Large intestine (tissue), 3 donors: ENCODE measurements at regions not wholly inside any gene's neighbourhood (a gene's known extent, or its start where the extent isn't known, plus 50 kb on each side); places are given as distances from the start of the nearest gene placed in this dataset.

ENCODE experiments used
- DNase-seq, 2 donors: peaks; one replicate each; pipeline versions ENCODE4 v3.0.0 to v3.0.0-alpha.2; 2013
- H3K27ac ChIP-seq: one replicate; pipeline ENCODE4 v1.5.1; 2013; ENCODE audit warnings: low read length
- H3K27me3 ChIP-seq: 2 replicates; pipeline ENCODE4 v1.6.1; 2013; ENCODE audit warnings: low read length; ENCODE audit not compliant: control insufficient read depth, insufficient read depth
- H3K36me3 ChIP-seq: 2 replicates; pipeline ENCODE4 v1.6.1; 2013; ENCODE audit warnings: low read length; ENCODE audit not compliant: control insufficient read depth, insufficient read depth
- H3K4me1 ChIP-seq: one replicate; pipeline ENCODE4 v1.6.1; 2013; ENCODE audit warnings: low read length; ENCODE audit not compliant: control insufficient read depth, insufficient read depth
- H3K4me3 ChIP-seq: one replicate; pipeline ENCODE4 v1.5.1; 2013; ENCODE audit warnings: low read length
- H3K9me3 ChIP-seq: one replicate; pipeline ENCODE4 v1.6.1; 2013; ENCODE audit warnings: mild to moderate bottlenecking, low read depth, low read length, moderate library complexity; ENCODE audit not compliant: control insufficient read depth
- WGBS: methylation state at CpG from one replicate; pipeline ENCODE4 v1.1.5; 2013; ENCODE audit warnings: low lambda C conversion rate; ENCODE audit not compliant: insufficient coverage; 5-methylcytosine and 5-hydroxymethylcytosine counted together

GRCh38 chr12:88985631-88986030 lies 366.7 kb downstream of the DUSP6 start:
- no peak for DNase-seq
- Histone ChIP-seq H3K36me3 (no peaks in the 10 kb centered on the region), H3K4me3 (no peak overlapping the region), H3K27ac (no peak overlapping the region), H3K9me3 (no peaks in the 10 kb centered on the region), H3K4me1 (no peaks in the 10 kb centered on the region), H3K27me3 (no peaks in the 10 kb centered on the region)
- 54% methylated on average over 2 of the region's 3 CpGs for WGBS

DNA sequence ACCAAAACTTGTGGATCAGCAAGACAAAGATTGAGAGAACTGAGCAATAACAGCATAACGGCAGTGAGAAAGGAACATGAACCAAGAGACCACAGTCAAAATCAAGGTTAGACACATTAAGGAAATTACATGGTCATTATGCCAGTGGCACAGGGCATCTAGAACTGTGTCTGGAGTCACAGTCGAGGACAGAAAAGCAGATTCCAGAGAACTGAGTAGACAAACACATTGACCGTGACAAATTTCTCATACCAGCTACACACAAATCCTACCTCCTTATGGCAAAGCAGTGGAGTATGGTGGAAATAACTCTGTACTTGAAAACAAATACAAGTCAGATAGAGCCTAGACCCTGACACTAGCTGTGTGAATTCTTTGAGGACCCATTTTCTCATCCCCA lies 367.3 kb downstream of the DUSP6 start:
- Histone ChIP-seq H3K9me3 (no peaks in the 10 kb centered on the region), H3K27ac (no peak overlapping the region), H3K27me3 (no peaks in the 10 kb centered on the region), H3K4me1 (no peaks in the 10 kb centered on the region), H3K36me3 (no peaks in the 10 kb centered on the region), H3K4me3 (no peak overlapping the region)
- no peak for DNase-seq
- no CpG with 5 or more reads among the region's 3 CpGs for WGBS

- Histone ChIP-seq H3K27ac (no peak overlapping the region), H3K4me3 (no peak overlapping the region), H3K36me3 (no peaks in the 10 kb centered on the region), H3K4me1 (no peaks in the 10 kb centered on the region), H3K9me3 (no peaks in the 10 kb centered on the region), H3K27me3 (no peaks in the 10 kb centered on the region)
- DNase-seq, result no peak
- WGBS, result no CpG with 5 or more reads among the region's 1 CpG
Observed at GRCh38 chr12:88982694-88983093, 369.6 kb downstream of the DUSP6 start.

- no peak overlapping the region for H3K4me3 ChIP-seq
- no peaks in the 10 kb centered on the region for H3K9me3 ChIP-seq
- H3K4me1 ChIP-seq, result no peaks in the 10 kb centered on the region
- no peaks in the 10 kb centered on the region for H3K36me3 ChIP-seq
- no peak overlapping the region for H3K27ac ChIP-seq
- no peaks in the 10 kb centered on the region for H3K27me3 ChIP-seq
- DNase-seq, result no peak
- WGBS, result 75% methylated on average over 2 of the region's 2 CpGs
Observed at GRCh38 chr12:88977115-88977514, 375.2 kb downstream of the DUSP6 start.

DNA sequence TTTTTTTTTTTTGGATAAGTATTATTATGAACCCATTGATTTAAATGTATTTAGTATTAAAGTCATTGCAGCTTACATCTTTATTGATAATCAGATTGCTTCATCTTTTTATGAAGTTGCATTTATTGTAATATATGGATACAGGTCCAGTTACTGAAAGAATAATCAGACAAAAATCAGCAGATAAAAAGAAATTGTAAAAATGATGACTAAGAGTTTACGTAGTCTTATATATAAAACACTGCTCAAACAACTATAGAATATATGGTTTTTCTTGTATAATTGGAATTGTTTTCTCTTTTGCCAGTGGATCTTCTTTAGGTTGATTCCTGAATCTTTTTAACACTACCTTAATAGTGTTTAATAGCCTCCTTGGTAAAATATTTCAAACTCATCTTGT lies 378.3 kb downstream of the DUSP6 start:
- no peak for DNase-seq
- no peaks in the 10 kb centered on the region for H3K4me1 ChIP-seq
- no peaks in the 10 kb centered on the region for H3K9me3 ChIP-seq
- no peak overlapping the region for H3K27ac ChIP-seq
- WGBS, result 100% methylated on average over 1 of the region's 1 CpG
- no peaks in the 10 kb centered on the region for H3K36me3 ChIP-seq
- H3K27me3 ChIP-seq, result no peaks in the 10 kb centered on the region
- H3K4me3 ChIP-seq, result no peak overlapping the region

DNA sequence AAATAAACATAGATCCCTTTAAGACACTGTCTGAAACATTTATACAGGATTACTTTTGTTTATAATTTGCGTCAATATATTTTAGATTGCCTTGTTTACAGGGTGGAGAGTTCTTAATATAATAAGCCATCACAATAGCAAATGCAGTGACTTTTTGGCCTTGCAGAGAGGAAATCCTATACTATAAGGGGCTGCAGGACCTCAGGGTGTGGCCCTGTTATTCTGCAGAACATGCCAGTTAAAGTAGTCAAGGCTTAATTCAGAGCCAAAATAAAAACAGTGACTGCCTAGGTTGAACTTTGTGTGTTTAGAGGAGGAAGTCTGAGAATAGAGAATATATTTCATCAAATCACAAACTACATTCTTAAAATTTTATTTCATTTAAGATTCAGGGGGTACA lies 381.6 kb downstream of the DUSP6 start:
- no peak overlapping the region for H3K4me3 ChIP-seq
- H3K27ac ChIP-seq, result no peak overlapping the region
- no peaks in the 10 kb centered on the region for H3K36me3 ChIP-seq
- H3K9me3 ChIP-seq, result no peaks in the 10 kb centered on the region
- no peaks in the 10 kb centered on the region for H3K4me1 ChIP-seq
- H3K27me3 ChIP-seq, result no peaks in the 10 kb centered on the region
- no CpG with 5 or more reads among the region's 1 CpG for WGBS
- no peak for DNase-seq

DNA sequence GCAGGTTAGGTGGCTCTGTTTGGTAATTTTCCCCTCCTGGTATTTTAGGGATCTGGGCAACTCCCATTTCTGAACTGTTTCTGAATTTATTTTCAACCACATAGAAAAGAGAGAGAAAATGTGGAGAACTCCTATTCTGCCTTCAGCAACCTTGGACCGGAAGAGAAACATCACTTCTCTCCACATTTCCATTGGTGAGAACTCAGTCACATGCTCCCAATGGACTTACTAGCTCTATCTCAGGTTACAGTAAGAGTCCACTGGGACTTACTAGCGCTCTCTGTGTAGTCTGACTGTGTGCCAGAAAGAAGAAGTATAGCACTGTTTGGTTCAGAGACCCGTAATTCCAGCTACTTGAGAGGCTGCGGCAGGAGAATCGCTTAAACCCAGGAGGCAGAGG lies 383.2 kb downstream of the DUSP6 start:
- Histone ChIP-seq H3K9me3 (no peaks in the 10 kb centered on the region), H3K4me3 (no peak overlapping the region), H3K36me3 (no peaks in the 10 kb centered on the region), H3K27ac (no peak overlapping the region), H3K4me1 (no peaks in the 10 kb centered on the region), H3K27me3 (no peaks in the 10 kb centered on the region)
- WGBS, result no CpG with 5 or more reads among the region's 5 CpGs
- DNase-seq, result no peak

GRCh38 chr12:88960213-88960878 lies 380.1 kb upstream of the KITLG start:
- WGBS, result 100% methylated on average over 1 of the region's 2 CpGs
- Histone ChIP-seq H3K4me3 (no peak overlapping the region), H3K27ac (no peak overlapping the region), H3K27me3 (no peaks in the 10 kb centered on the region), H3K4me1 (no peaks in the 10 kb centered on the region), H3K36me3 (no peaks in the 10 kb centered on the region), H3K9me3 (no peaks in the 10 kb centered on the region)
- DNase-seq, result peak in 1 of 2 donors; percentile 18

DNA sequence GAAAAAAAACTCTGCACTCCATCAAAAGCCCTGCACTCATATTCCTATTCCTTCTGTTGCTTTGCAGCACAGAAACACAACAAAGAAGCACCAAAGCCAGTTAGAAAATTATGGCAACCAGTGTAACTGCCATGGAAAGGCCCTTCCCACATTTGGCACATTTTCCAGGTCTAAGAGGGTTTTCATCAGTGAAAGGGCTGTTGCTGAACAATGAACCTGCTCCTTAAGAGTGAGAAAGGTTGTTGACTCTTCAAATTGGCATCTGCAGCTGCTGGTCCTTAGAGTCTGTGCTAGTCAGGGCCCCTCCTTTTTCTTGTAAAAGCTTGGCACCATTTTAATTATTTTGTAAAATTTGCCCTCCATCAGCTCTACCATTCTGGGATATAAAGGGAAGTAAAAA lies 378.7 kb upstream of the KITLG start:
- Histone ChIP-seq H3K27me3 (no peaks in the 10 kb centered on the region), H3K27ac (no peak overlapping the region), H3K4me1 (no peaks in the 10 kb centered on the region), H3K36me3 (no peaks in the 10 kb centered on the region), H3K9me3 (no peaks in the 10 kb centered on the region), H3K4me3 (no peak overlapping the region)
- no peak for DNase-seq

- no peak overlapping the region for H3K4me3 ChIP-seq
Observed at GRCh38 chr12:88958153-88958552, 377.9 kb upstream of the KITLG start.

GRCh38 chr12:88957358-88957757 lies 377.1 kb upstream of the KITLG start:
- H3K4me1 ChIP-seq, result peaks cover 3% of the 10 kb centered on the region
- H3K36me3 ChIP-seq, result no peaks in the 10 kb centered on the region
- no CpG with 5 or more reads among the region's 3 CpGs for WGBS
- H3K4me3 ChIP-seq, result no peak overlapping the region
- H3K27ac ChIP-seq, result no peak overlapping the region
- no peaks in the 10 kb centered on the region for H3K27me3 ChIP-seq
- H3K9me3 ChIP-seq, result no peaks in the 10 kb centered on the region
- DNase-seq, result no peak

More at GRCh38 chr12:88958153-88958552, 377.9 kb upstream of the KITLG start:
- DNase-seq, result no peak
- no peaks in the 10 kb centered on the region for H3K27me3 ChIP-seq
- no peak overlapping the region for H3K27ac ChIP-seq
- no peaks in the 10 kb centered on the region for H3K9me3 ChIP-seq
- H3K36me3 ChIP-seq, result no peaks in the 10 kb centered on the region
- H3K4me1 ChIP-seq, result peaks cover 2% of the 10 kb centered on the region
